ENCODE measurements at regions not wholly inside any gene's neighbourhood (a gene's known extent, or its start where the extent isn't known, plus 50 kb on each side); places are given as distances from the start of the nearest gene placed in this dataset.

GRCh38 chr18:46268671-46269070 is 164.5 kb downstream of the HAUS1 start:
- Histone ChIP-seq H2AFZ (ENCODE audit: low read depth, low read length) (no peak overlapping the region), H3K79me2 (ENCODE audit: insufficient read depth, low read length) (no peaks in the 10 kb centered on the region), H3K27me3 (ENCODE audit: insufficient read depth, low read length) (no peaks in the 10 kb centered on the region), H3K27ac (ENCODE audit: low read depth, low read length) (no peak overlapping the region), H3K4me2 (ENCODE audit: low read length) (no peak overlapping the region), H4K20me1 (ENCODE audit: insufficient read depth, low read length) (no peaks in the 10 kb centered on the region), H3K4me1 (ENCODE audit: insufficient read depth, low read length) (peaks cover 9% of the 10 kb centered on the region), H3K36me3 (ENCODE audit: insufficient read depth, low read length) (peaks cover 6% of the 10 kb centered on the region), H3K4me3 (ENCODE audit: insufficient read depth, low read depth, low read length) (no peak overlapping the region), H3K9me3 (ENCODE audit: insufficient read depth, low read depth, low read length) (no peaks in the 10 kb centered on the region), H3K9ac (ENCODE audit: low read length) (no peak overlapping the region)
- no peak for FAIRE-seq
- TF ChIP-seq EZH2 (IDR thresholded peaks at IDR 0.05; ENCODE audit: insufficient read depth, low read length) = no peak
- TF ChIP-seq, protein P1, sequence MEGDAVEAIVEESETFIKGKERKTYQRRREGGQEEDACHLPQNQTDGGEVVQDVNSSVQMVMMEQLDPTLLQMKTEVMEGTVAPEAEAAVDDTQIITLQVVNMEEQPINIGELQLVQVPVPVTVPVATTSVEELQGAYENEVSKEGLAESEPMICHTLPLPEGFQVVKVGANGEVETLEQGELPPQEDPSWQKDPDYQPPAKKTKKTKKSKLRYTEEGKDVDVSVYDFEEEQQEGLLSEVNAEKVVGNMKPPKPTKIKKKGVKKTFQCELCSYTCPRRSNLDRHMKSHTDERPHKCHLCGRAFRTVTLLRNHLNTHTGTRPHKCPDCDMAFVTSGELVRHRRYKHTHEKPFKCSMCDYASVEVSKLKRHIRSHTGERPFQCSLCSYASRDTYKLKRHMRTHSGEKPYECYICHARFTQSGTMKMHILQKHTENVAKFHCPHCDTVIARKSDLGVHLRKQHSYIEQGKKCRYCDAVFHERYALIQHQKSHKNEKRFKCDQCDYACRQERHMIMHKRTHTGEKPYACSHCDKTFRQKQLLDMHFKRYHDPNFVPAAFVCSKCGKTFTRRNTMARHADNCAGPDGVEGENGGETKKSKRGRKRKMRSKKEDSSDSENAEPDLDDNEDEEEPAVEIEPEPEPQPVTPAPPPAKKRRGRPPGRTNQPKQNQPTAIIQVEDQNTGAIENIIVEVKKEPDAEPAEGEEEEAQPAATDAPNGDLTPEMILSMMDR (IDR thresholded peaks at IDR 0.05; ENCODE audit: insufficient read depth, low read depth, low read length) = no peak
- no peak overlapping the region for H3K27ac Mint-ChIP-seq (ENCODE audit: unreplicated experiment)
- no peak for DNase-seq (ENCODE audit: low read depth)
- peaks cover 18% of the 10 kb centered on the region for H3K4me1 Mint-ChIP-seq (ENCODE audit: low read depth, unreplicated experiment)
- no peak overlapping the region for H3K4me3 Mint-ChIP-seq (ENCODE audit: unreplicated experiment)
- no peaks in the 10 kb centered on the region for H3K9me3 Mint-ChIP-seq (ENCODE audit: unreplicated experiment)
- H3K36me3 Mint-ChIP-seq (ENCODE audit: low read depth, unreplicated experiment) = peaks cover 1% of the 10 kb centered on the region
- H3K27me3 Mint-ChIP-seq (ENCODE audit: low read depth, unreplicated experiment) = no peaks in the 10 kb centered on the region

DNA sequence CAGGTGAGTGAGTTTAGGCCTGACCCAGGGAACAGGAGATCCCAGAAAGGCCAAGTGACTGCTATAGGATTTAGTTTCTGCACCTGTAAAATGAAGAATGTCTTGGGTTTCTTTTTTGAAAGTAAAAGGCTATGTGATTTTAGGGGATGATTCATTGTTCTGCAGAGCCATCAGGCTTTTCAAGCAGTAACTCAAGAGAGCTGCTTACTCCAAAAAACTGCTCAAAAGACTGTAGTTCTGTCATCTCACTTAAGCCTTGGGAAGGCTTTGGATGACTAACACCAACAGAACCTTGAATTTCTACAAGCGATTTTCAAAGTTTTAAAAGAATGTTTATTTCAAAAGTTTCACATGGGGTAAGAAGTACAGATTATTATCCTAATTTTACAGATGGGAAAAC is 165.1 kb downstream of the HAUS1 start:
- Histone ChIP-seq H3K27me3 (ENCODE audit: insufficient read depth, low read length) (no peaks in the 10 kb centered on the region), H2AFZ (ENCODE audit: low read depth, low read length) (no peak overlapping the region), H4K20me1 (ENCODE audit: insufficient read depth, low read length) (no peaks in the 10 kb centered on the region), H3K79me2 (ENCODE audit: insufficient read depth, low read length) (no peaks in the 10 kb centered on the region), H3K9me3 (ENCODE audit: insufficient read depth, low read depth, low read length) (no peaks in the 10 kb centered on the region), H3K4me1 (ENCODE audit: insufficient read depth, low read length) (peaks cover 3% of the 10 kb centered on the region), H3K27ac (ENCODE audit: low read depth, low read length) (no peak overlapping the region), H3K4me2 (ENCODE audit: low read length) (no peak overlapping the region), H3K9ac (ENCODE audit: low read length) (no peak overlapping the region), H3K4me3 (ENCODE audit: insufficient read depth, low read depth, low read length) (no peak overlapping the region), H3K36me3 (ENCODE audit: insufficient read depth, low read length) (peaks cover 2% of the 10 kb centered on the region)
- H3K9me3 Mint-ChIP-seq (ENCODE audit: unreplicated experiment) = no peaks in the 10 kb centered on the region
- H3K27ac Mint-ChIP-seq (ENCODE audit: unreplicated experiment) = no peak overlapping the region
- H3K4me3 Mint-ChIP-seq (ENCODE audit: unreplicated experiment) = no peak overlapping the region
- H3K27me3 Mint-ChIP-seq (ENCODE audit: low read depth, unreplicated experiment) = no peaks in the 10 kb centered on the region
- FAIRE-seq = no peak
- DNase-seq (ENCODE audit: low read depth) = no peak
- H3K4me1 Mint-ChIP-seq (ENCODE audit: low read depth, unreplicated experiment) = peaks cover 21% of the 10 kb centered on the region
- TF ChIP-seq, protein P1 (IDR thresholded peaks at IDR 0.05; ENCODE audit: insufficient read depth, low read depth, low read length) = no peak
- no peak for TF ChIP-seq EZH2 (IDR thresholded peaks at IDR 0.05; ENCODE audit: insufficient read depth, low read length)
- H3K36me3 Mint-ChIP-seq (ENCODE audit: low read depth, unreplicated experiment) = peaks cover 3% of the 10 kb centered on the region

- H3K4me2 ChIP-seq (ENCODE audit: low read length) = no peak overlapping the region
- Mint-ChIP-seq H3K27me3 (ENCODE audit: low read depth, unreplicated experiment) (no peaks in the 10 kb centered on the region), H3K36me3 (ENCODE audit: low read depth, unreplicated experiment) (peaks cover 3% of the 10 kb centered on the region), H3K9me3 (ENCODE audit: unreplicated experiment) (no peaks in the 10 kb centered on the region), H3K4me3 (ENCODE audit: unreplicated experiment) (no peak overlapping the region), H3K4me1 (ENCODE audit: low read depth, unreplicated experiment) (peaks cover 6% of the 10 kb centered on the region), H3K27ac (ENCODE audit: unreplicated experiment) (no peak overlapping the region)
- no peaks in the 10 kb centered on the region for H4K20me1 ChIP-seq (ENCODE audit: insufficient read depth, low read length)
- no peak overlapping the region for H3K27ac ChIP-seq (ENCODE audit: low read depth, low read length)
- H3K4me1 ChIP-seq (ENCODE audit: insufficient read depth, low read length) = no peaks in the 10 kb centered on the region
- FAIRE-seq = no peak
- no peak overlapping the region for H3K4me3 ChIP-seq (ENCODE audit: insufficient read depth, low read depth, low read length)
- DNase-seq (ENCODE audit: low read depth) = no peak
- H3K79me2 ChIP-seq (ENCODE audit: insufficient read depth, low read length) = no peaks in the 10 kb centered on the region
- no peak overlapping the region for H2AFZ ChIP-seq (ENCODE audit: low read depth, low read length)
- TF ChIP-seq, protein P1 (IDR thresholded peaks at IDR 0.05; ENCODE audit: insufficient read depth, low read depth, low read length) = no peak
- no peak for TF ChIP-seq EZH2 (IDR thresholded peaks at IDR 0.05; ENCODE audit: insufficient read depth, low read length)
- H3K9me3 ChIP-seq (ENCODE audit: insufficient read depth, low read depth, low read length) = no peaks in the 10 kb centered on the region
- H3K27me3 ChIP-seq (ENCODE audit: insufficient read depth, low read length) = no peaks in the 10 kb centered on the region
- H3K9ac ChIP-seq (ENCODE audit: low read length) = no peak overlapping the region
- H3K36me3 ChIP-seq (ENCODE audit: insufficient read depth, low read length) = peaks cover 2% of the 10 kb centered on the region
Measured at GRCh38 chr18:46271488-46271887, 167.3 kb downstream of the HAUS1 start.

Data from astrocyte (in vitro differentiated cells and primary cell).